HCT116 (cell line): ENCODE measurements at regions not wholly inside any gene's neighbourhood (a gene's known extent, or its start where the extent isn't known, plus 50 kb on each side); places are given as distances from the start of the nearest gene placed in this dataset.

Experiments used
- ATAC-seq: fragments of 200-7000 bp; cut with Tn5 transposase; 2 replicates; pipeline ENCODE4 v1.9.1; 2020; ENCODE audit warnings: mild to moderate bottlenecking, moderate library complexity
- BruUV-seq: library from RNA; stranded (reverse); fragments of 400-500 nt; replicated peaks from 2 replicates; lab custom pipeline; 2021; lab: Mats Ljungman, UMichigan
- CTCF ChIA-PET: fragments of 300-600 bp; sonication (Branson Sonifier 250); formaldehyde crosslinking; loops from one replicate; lab custom pipeline; 2021; ENCODE audit warnings: antibody characterized with exemption; lab: Charles Lee
- POLR2A ChIA-PET: fragments of 300-600, 350-600 bp; sonication (Branson Sonifier 250); formaldehyde crosslinking; loops from one replicate; lab custom pipeline; 2021; ENCODE audit warnings: antibody characterized with exemption; lab: Charles Lee
- RAD21 ChIA-PET, 2 experiments: fragments of 300-600 bp; sonication (Branson Sonifier 250); formaldehyde crosslinking; loops; one replicate each; lab custom pipeline; 2023; ENCODE audit warnings: low total read pairs in 2 of 2; ENCODE audit not compliant: uncharacterized antibody in 2 of 2, unreplicated experiment in 2 of 2, low non-redundant PET in 1 of 2; lab: Charles Lee
- DNase-seq: peaks from one replicate; pipeline ENCODE4 v3.0.0-alpha.2; 2010; ENCODE audit warnings: low read depth, low spot score
- H2AFZ ChIP-seq: fragments of 200-600 bp; shearing (Covaris generic), sonication (generic); 2 replicates; pipeline ENCODE4 v1.6.1; 2017; ENCODE audit warnings: low read depth, mixed run types, mixed read lengths, antibody characterized with exemption, low read length; ENCODE audit not compliant: poor library complexity, severe bottlenecking
- H3K27ac ChIP-seq: 2 replicates; pipeline ENCODE4 v1.5.1; 2012; ENCODE audit warnings: low read depth, low read length
- H3K27me3 ChIP-seq: fragments of 200-600 bp; sonication (generic); 2 replicates; pipeline ENCODE4 v1.6.1; 2016; ENCODE audit warnings: mixed run types, low read length, mixed read lengths; ENCODE audit not compliant: insufficient read depth
- H3K36me3 ChIP-seq, 2 experiments: fragments of 200-500 bp in 1 of 2; fragments of 200-600 bp in 1 of 2; sonication (Bioruptor generic) in 1 of 2; sonication (generic) in 1 of 2; 2 replicates each; pipeline versions ENCODE4 v1.5.1 to v1.6.1; 2014 to 2016; ENCODE audit warnings: low read length in 2 of 2, inconsistent platforms in 1 of 2, mixed read lengths in 1 of 2, mixed run types in 1 of 2; ENCODE audit not compliant: insufficient read depth in 2 of 2, control insufficient read depth in 1 of 2
- H3K4me1 ChIP-seq, 2 experiments: fragments of 200-600 bp in 1 of 2; sonication (generic) in 1 of 2; 2 replicates each; pipeline versions ENCODE4 v1.5.1 to v1.6.1; 2012 to 2017; ENCODE audit warnings: low read length in 2 of 2, inconsistent platforms in 1 of 2, mild to moderate bottlenecking in 1 of 2, mixed read lengths in 1 of 2, mixed run types in 1 of 2, moderate library complexity in 1 of 2; ENCODE audit not compliant: insufficient read depth in 2 of 2, control insufficient read depth in 1 of 2
- H3K4me2 ChIP-seq: fragments of 200-600 bp; sonication (generic); 2 replicates; pipeline ENCODE4 v1.6.1; 2017; ENCODE audit warnings: mixed run types, low read length, mixed read lengths
- H3K4me3 ChIP-seq, 2 experiments: fragments of 200-600 bp in 1 of 2; sonication (generic) in 1 of 2; replicated peaks in 1 of 2; 2 replicates each; pipeline ENCODE4 v1.5.1; 2011 to 2016; ENCODE audit warnings: low read length in 2 of 2, control low read depth in 1 of 2, low read depth in 1 of 2, mild to moderate bottlenecking in 1 of 2, mixed read lengths in 1 of 2, mixed run types in 1 of 2
- H3K79me2 ChIP-seq: fragments of 200-600 bp; sonication (generic); 2 replicates; pipeline ENCODE4 v1.6.1; 2017; ENCODE audit warnings: mild to moderate bottlenecking, mixed run types, low read length, moderate library complexity, mixed read lengths; ENCODE audit not compliant: insufficient read depth
- H3K9ac ChIP-seq: fragments of 200-600 bp; sonication (generic); 2 replicates; pipeline ENCODE4 v1.6.1; 2016; ENCODE audit warnings: low read length, mixed read lengths
- H3K9me2 ChIP-seq: fragments of 200-600 bp; sonication (generic), shearing (Covaris generic); 2 replicates; pipeline ENCODE4 v1.6.1; 2017; ENCODE audit warnings: mixed run types, mild to moderate bottlenecking, moderate library complexity; ENCODE audit not compliant: insufficient read depth
- H3K9me3 ChIP-seq, 2 experiments: fragments of 200-500 bp in 1 of 2; fragments of 200-600 bp in 1 of 2; sonication (Bioruptor generic) in 1 of 2; sonication (generic) in 1 of 2; 2 replicates each; pipeline ENCODE4 v1.6.1; 2014 to 2017; ENCODE audit warnings: low read length in 2 of 2, mixed read lengths in 2 of 2, inconsistent platforms in 1 of 2, low read depth in 1 of 2, mild to moderate bottlenecking in 1 of 2, mixed run types in 1 of 2, moderate library complexity in 1 of 2; ENCODE audit not compliant: control insufficient read depth in 1 of 2, insufficient read depth in 1 of 2
- H4K20me1 ChIP-seq: fragments of 200-600 bp; sonication (generic), shearing (Covaris generic); 2 replicates; pipeline ENCODE4 v1.6.1; 2017; ENCODE audit warnings: mixed run types, mild to moderate bottlenecking, moderate library complexity; ENCODE audit not compliant: insufficient read depth
- ATF3 ChIP-seq: IDR thresholded peaks from 2 replicates; pipeline ENCODE4 v1.6.1; 2012
- CBX3 ChIP-seq: IDR thresholded peaks from 2 replicates; pipeline ENCODE4 v1.6.1; 2012; ENCODE audit warnings: low read depth
- CEBPB ChIP-seq: IDR thresholded peaks from 2 replicates; pipeline ENCODE4 v1.6.1; 2012; ENCODE audit warnings: low read depth
- ELF1 ChIP-seq: IDR thresholded peaks from 2 replicates; pipeline ENCODE4 v1.6.1; 2012; ENCODE audit warnings: low read depth, borderline replicate concordance
- POLR2AphosphoS5 ChIP-seq: IDR thresholded peaks from 2 replicates; pipeline ENCODE4 v1.6.1; 2011; ENCODE audit warnings: mild to moderate bottlenecking, low read depth, low read length, moderate library complexity
- RAD21 ChIP-seq: IDR thresholded peaks from 2 replicates; pipeline ENCODE4 v1.6.1; 2012; ENCODE audit warnings: low read depth, mild to moderate bottlenecking
- SIN3A ChIP-seq: IDR thresholded peaks from 2 replicates; pipeline ENCODE4 v1.6.1; 2012; ENCODE audit warnings: low read depth
- SP1 ChIP-seq: IDR thresholded peaks from 2 replicates; pipeline ENCODE4 v1.6.1; 2012; ENCODE audit warnings: low read depth
- SRF ChIP-seq: IDR thresholded peaks from 2 replicates; pipeline ENCODE4 v1.6.1; 2012; ENCODE audit warnings: low read depth
- TCF7L2 ChIP-seq: IDR thresholded peaks from 2 replicates; pipeline ENCODE4 v1.7.0; 2011; ENCODE audit warnings: borderline replicate concordance, inconsistent platforms; ENCODE audit not compliant: insufficient read depth, insufficient read length; ENCODE audit errors: extremely low read depth
- ZFX ChIP-seq: fragments of 450-650 bp; IDR thresholded peaks from 2 replicates; pipeline ENCODE4 v1.6.1; 2017
- intact Hi-C: fragments of 100-400 bp; cut with micrococcal nuclease; formaldehyde crosslinking; loops from 2 replicates; pipeline ENCODE4 v1.10.0; 2022

- Histone ChIP-seq H3K36me3 (no peaks in the 10 kb centered on the region), H3K79me2 (no peaks in the 10 kb centered on the region), H3K27me3 (peaks cover 45% of the 10 kb centered on the region), H2AFZ (no peak overlapping the region), H4K20me1 (no peaks in the 10 kb centered on the region), H3K4me2 (no peak overlapping the region), H3K9me3 (no peaks in the 10 kb centered on the region), H3K9me2 (no peaks in the 10 kb centered on the region), H3K4me1 (no peaks in the 10 kb centered on the region), H3K27ac (no peak overlapping the region), H3K9ac (no peak overlapping the region), H3K4me3 (no peak overlapping the region)
- intact Hi-C loops: no loop called here
- ATAC-seq (no peak), DNase-seq (no peak)
- ChIA-PET RAD21 (no interaction called here), POLR2A (no interaction called here), CTCF (no interaction called here)
- no peak for TF ChIP-seq CBX3
- BruUV-seq: no TSS peak
These were observed 197.5 kb upstream of the RAB6C start for GRCh38 chr2:129781749-129782632.

DNA sequence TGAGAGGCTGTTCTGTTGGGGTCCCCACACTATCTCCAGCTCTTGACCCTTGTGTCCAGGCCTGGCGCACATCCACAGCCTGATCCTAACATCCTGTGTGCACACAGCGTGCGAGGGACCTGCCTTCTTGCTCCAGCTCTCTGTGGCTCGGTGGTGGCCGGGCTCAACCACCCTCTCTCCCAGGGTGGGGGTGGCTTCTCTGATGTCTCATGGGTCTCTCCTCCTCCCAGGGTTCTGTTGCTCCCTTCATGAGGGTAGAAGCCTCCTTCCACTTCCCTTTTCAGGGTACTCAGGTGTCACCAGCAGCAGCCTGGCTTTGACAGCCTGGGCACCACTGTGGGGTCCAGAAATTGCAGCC, 196.9 kb upstream of the RAB6C start:
- Histone ChIP-seq H3K9ac (no peak overlapping the region), H4K20me1 (no peaks in the 10 kb centered on the region), H2AFZ (no peak overlapping the region), H3K36me3 (no peaks in the 10 kb centered on the region), H3K4me3 (no peak overlapping the region), H3K27ac (no peak overlapping the region), H3K4me2 (no peak overlapping the region), H3K9me2 (no peaks in the 10 kb centered on the region), H3K27me3 (peaks cover 47% of the 10 kb centered on the region), H3K79me2 (no peaks in the 10 kb centered on the region), H3K9me3 (no peaks in the 10 kb centered on the region), H3K4me1 (no peaks in the 10 kb centered on the region)
- BruUV-seq: no TSS peak
- intact Hi-C loops: no loop called here
- ChIA-PET RAD21 (no interaction called here), CTCF (no interaction called here), POLR2A (no interaction called here)
- DNase-seq (no peak), ATAC-seq (no peak)
- TF ChIP-seq SP1: no peak
- no peak for TF ChIP-seq ZFX
- no peak for TF ChIP-seq ELF1
- no peak for TF ChIP-seq POLR2AphosphoS5
- TF ChIP-seq TCF7L2: no peak
- no peak for TF ChIP-seq SRF
- TF ChIP-seq SIN3A: no peak
- TF ChIP-seq ATF3: no peak
- no peak for TF ChIP-seq CEBPB
- TF ChIP-seq RAD21: no peak
